ENCODE measurements at regions not wholly inside any gene's neighbourhood (a gene's known extent, or its start where the extent isn't known, plus 50 kb on each side); places are given as distances from the start of the nearest gene placed in this dataset.

DNA sequence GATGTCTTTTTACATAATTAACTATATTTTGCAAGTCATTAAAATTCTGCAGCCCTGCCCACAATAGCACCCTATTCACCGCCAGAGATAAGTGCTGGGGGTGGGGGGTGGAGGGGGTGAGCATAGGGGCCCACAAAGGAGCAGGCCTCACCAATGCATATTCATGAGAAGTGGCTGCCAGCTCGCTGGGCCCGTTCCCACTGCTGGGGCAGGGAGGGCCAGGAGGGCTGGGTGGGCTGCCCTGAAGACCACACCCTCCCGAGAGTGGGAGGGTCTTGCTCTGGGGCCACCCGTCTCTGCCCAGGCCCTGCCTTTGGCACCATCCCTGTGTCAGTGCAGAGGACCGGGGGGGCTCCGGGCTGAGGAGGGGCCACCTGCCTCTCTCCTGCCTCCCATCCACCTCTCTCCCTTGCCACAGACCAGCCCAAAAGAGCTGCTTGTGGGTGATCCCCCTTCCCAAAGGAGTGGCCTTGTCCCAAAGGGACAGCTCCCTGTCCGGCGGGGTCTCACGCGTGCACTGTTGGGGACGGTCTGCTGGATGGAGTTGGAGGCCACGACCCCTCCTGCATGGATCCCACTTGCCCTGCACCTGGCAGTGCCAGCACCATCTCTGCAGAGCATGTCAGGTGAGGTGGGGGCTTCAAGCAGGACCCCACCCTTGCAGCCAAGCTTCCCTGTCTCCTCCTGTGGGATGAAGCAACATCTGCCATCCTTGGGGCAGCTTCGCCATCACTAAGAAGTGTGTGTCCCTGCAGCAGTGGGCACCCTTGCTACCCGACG lies 138.8 kb upstream of the GPC1 start:
- Mint-ChIP-seq H3K9me3 (ENCODE audit: unreplicated experiment) (no peaks in the 10 kb centered on the region), H3K27ac (ENCODE audit: low read depth, unreplicated experiment) (no peak overlapping the region), H3K27me3 (ENCODE audit: insufficient read depth, unreplicated experiment) (peaks cover 4% of the 10 kb centered on the region), H3K36me3 (ENCODE audit: insufficient read depth, unreplicated experiment) (no peaks in the 10 kb centered on the region), H3K4me1 (ENCODE audit: insufficient read depth, unreplicated experiment) (no peaks in the 10 kb centered on the region), H3K4me3 (ENCODE audit: unreplicated experiment) (no peak overlapping the region)
- BruUV-seq (replicated peaks) = no TSS peak
- TF ChIP-seq, protein P1, sequence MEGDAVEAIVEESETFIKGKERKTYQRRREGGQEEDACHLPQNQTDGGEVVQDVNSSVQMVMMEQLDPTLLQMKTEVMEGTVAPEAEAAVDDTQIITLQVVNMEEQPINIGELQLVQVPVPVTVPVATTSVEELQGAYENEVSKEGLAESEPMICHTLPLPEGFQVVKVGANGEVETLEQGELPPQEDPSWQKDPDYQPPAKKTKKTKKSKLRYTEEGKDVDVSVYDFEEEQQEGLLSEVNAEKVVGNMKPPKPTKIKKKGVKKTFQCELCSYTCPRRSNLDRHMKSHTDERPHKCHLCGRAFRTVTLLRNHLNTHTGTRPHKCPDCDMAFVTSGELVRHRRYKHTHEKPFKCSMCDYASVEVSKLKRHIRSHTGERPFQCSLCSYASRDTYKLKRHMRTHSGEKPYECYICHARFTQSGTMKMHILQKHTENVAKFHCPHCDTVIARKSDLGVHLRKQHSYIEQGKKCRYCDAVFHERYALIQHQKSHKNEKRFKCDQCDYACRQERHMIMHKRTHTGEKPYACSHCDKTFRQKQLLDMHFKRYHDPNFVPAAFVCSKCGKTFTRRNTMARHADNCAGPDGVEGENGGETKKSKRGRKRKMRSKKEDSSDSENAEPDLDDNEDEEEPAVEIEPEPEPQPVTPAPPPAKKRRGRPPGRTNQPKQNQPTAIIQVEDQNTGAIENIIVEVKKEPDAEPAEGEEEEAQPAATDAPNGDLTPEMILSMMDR (IDR thresholded peaks at IDR 0.05; ENCODE audit: unreplicated experiment) = no peak
- DNase-seq (ENCODE audit: unreplicated experiment) = no peak
- ChIA-PET CTCF (interaction anchor here (0.8 kb wide), 1 partner anchor 142 kb away, joined by 3 read pairs; no protein-coding TSS in a partner anchor), POLR2A (interaction anchor here (0.6 kb wide), 1 partner anchor 10 kb away, joined by 3 read pairs; no protein-coding TSS in a partner anchor)
- intact Hi-C loops (cut with micrococcal nuclease) = no loop called here

GRCh38 chr2:240297256-240298116 lies 138.0 kb upstream of the GPC1 start:
- Mint-ChIP-seq H3K36me3 (ENCODE audit: insufficient read depth, unreplicated experiment) (no peaks in the 10 kb centered on the region), H3K27ac (ENCODE audit: low read depth, unreplicated experiment) (no peak overlapping the region), H3K4me3 (ENCODE audit: unreplicated experiment) (no peak overlapping the region), H3K4me1 (ENCODE audit: insufficient read depth, unreplicated experiment) (no peaks in the 10 kb centered on the region), H3K27me3 (ENCODE audit: insufficient read depth, unreplicated experiment) (peaks cover 10% of the 10 kb centered on the region), H3K9me3 (ENCODE audit: unreplicated experiment) (no peaks in the 10 kb centered on the region)
- no TSS peak for BruUV-seq (replicated peaks)
- no peak for DNase-seq (ENCODE audit: unreplicated experiment)
- intact Hi-C loops (cut with micrococcal nuclease) = no loop called here
- CTCF ChIA-PET = interaction anchor here (0.8 kb wide), 1 partner anchor 141 kb away, joined by 3 read pairs; no protein-coding TSS in a partner anchor
- TF ChIP-seq, protein P1 (IDR thresholded peaks at IDR 0.05; ENCODE audit: unreplicated experiment) = no peak
- POLR2A ChIA-PET = interaction anchor here (0.6 kb wide), 1 partner anchor 9 kb away, joined by 3 read pairs; no protein-coding TSS in a partner anchor

- POLR2A ChIA-PET = no interaction called here
- no peak overlapping the region for H3K4me3 Mint-ChIP-seq (ENCODE audit: unreplicated experiment)
- TF ChIP-seq, protein P1 (IDR thresholded peaks at IDR 0.05; ENCODE audit: unreplicated experiment) = no peak
- intact Hi-C loops (cut with micrococcal nuclease) = no loop called here
- CTCF ChIA-PET = no interaction called here
- H3K27ac Mint-ChIP-seq (ENCODE audit: low read depth, unreplicated experiment) = no peak overlapping the region
- no peaks in the 10 kb centered on the region for H3K9me3 Mint-ChIP-seq (ENCODE audit: unreplicated experiment)
- BruUV-seq (replicated peaks) = no TSS peak
- DNase-seq (ENCODE audit: unreplicated experiment) = no peak
- peaks cover 10% of the 10 kb centered on the region for H3K27me3 Mint-ChIP-seq (ENCODE audit: insufficient read depth, unreplicated experiment)
- H3K36me3 Mint-ChIP-seq (ENCODE audit: insufficient read depth, unreplicated experiment) = no peaks in the 10 kb centered on the region
- no peaks in the 10 kb centered on the region for H3K4me1 Mint-ChIP-seq (ENCODE audit: insufficient read depth, unreplicated experiment)
Measured at GRCh38 chr2:240298117-240298790, 137.2 kb upstream of the GPC1 start.
